ENCODE measurements at regions not wholly inside any gene's neighbourhood (a gene's known extent, or its start where the extent isn't known, plus 50 kb on each side); places are given as distances from the start of the nearest gene placed in this dataset.

GRCh38 chr10:94192333-94192732, 170.4 kb downstream of the NOC3L start:
- Histone ChIP-seq H3K27me3 (ENCODE audit: insufficient read depth, poor library complexity, severe bottlenecking) (peaks cover 3% of the 10 kb centered on the region), H3K4me3 (replicated peaks; ENCODE audit: insufficient read depth, low read length) (no peak overlapping the region), H3K27ac (replicated peaks) (no peak overlapping the region)
- TF ChIP-seq SPI1 (IDR thresholded peaks at IDR 0.05; ENCODE audit: borderline replicate concordance, low read depth) (no peak), CTCF (IDR thresholded peaks at IDR 0.05; ENCODE audit: insufficient read depth, low read length) (no peak), POLR2AphosphoS5 (IDR thresholded peaks at IDR 0.05; ENCODE audit: low read depth) (no peak), GABPA (IDR thresholded peaks at IDR 0.05; ENCODE audit: low read depth) (no peak), REST (IDR thresholded peaks at IDR 0.05; ENCODE audit: insufficient replicate concordance, low read depth) (no peak)
- DNase-seq (ENCODE audit: low read depth in 1 of 2, low spot score in 1 of 2), result no peak

- Histone ChIP-seq H3K27me3 (ENCODE audit: insufficient read depth, poor library complexity, severe bottlenecking) (peaks cover 3% of the 10 kb centered on the region), H3K27ac (replicated peaks) (no peak overlapping the region), H3K4me3 (replicated peaks; ENCODE audit: insufficient read depth, low read length) (no peak overlapping the region)
- DNase-seq (ENCODE audit: low read depth in 1 of 2, low spot score in 1 of 2), result no peak
- TF ChIP-seq GABPA (IDR thresholded peaks at IDR 0.05; ENCODE audit: low read depth) (no peak), REST (IDR thresholded peaks at IDR 0.05; ENCODE audit: insufficient replicate concordance, low read depth) (no peak), POLR2AphosphoS5 (IDR thresholded peaks at IDR 0.05; ENCODE audit: low read depth) (no peak), SPI1 (IDR thresholded peaks at IDR 0.05; ENCODE audit: borderline replicate concordance, low read depth) (no peak), CTCF (IDR thresholded peaks at IDR 0.05; ENCODE audit: insufficient read depth, low read length) (no peak)
Measured at GRCh38 chr10:94192974-94193373, 169.8 kb downstream of the NOC3L start.

- no peak for DNase-seq (ENCODE audit: low read depth in 1 of 2, low spot score in 1 of 2)
- H3K27me3 ChIP-seq (ENCODE audit: insufficient read depth, poor library complexity, severe bottlenecking), result peaks cover 3% of the 10 kb centered on the region
- no peak for TF ChIP-seq GABPA (IDR thresholded peaks at IDR 0.05; ENCODE audit: low read depth)
- H3K27ac ChIP-seq (replicated peaks), result no peak overlapping the region
- no peak overlapping the region for H3K4me3 ChIP-seq (replicated peaks; ENCODE audit: insufficient read depth, low read length)
Measured at GRCh38 chr10:94193466-94193924, 169.2 kb downstream of the NOC3L start.

GRCh38 chr10:94194256-94194655, 168.5 kb downstream of the NOC3L start:
- TF ChIP-seq SPI1 (IDR thresholded peaks at IDR 0.05; ENCODE audit: borderline replicate concordance, low read depth) (no peak), POLR2AphosphoS5 (IDR thresholded peaks at IDR 0.05; ENCODE audit: low read depth) (no peak), CTCF (IDR thresholded peaks at IDR 0.05; ENCODE audit: insufficient read depth, low read length) (no peak), REST (IDR thresholded peaks at IDR 0.05; ENCODE audit: insufficient replicate concordance, low read depth) (no peak), GABPA (IDR thresholded peaks at IDR 0.05; ENCODE audit: low read depth) (no peak)
- no peak overlapping the region for H3K27ac ChIP-seq (replicated peaks)
- no peak for DNase-seq (ENCODE audit: low read depth in 1 of 2, low spot score in 1 of 2)

More at GRCh38 chr10:94194256-94194655, 168.5 kb downstream of the NOC3L start:
- H3K4me3 ChIP-seq (replicated peaks; ENCODE audit: insufficient read depth, low read length), result no peak overlapping the region
- peaks cover 3% of the 10 kb centered on the region for H3K27me3 ChIP-seq (ENCODE audit: insufficient read depth, poor library complexity, severe bottlenecking)
